A549 (cell line): ENCODE measurements at regions not wholly inside any gene's neighbourhood (a gene's known extent, or its start where the extent isn't known, plus 50 kb on each side); places are given as distances from the start of the nearest gene placed in this dataset.

Experiments
- CTCF ChIP-seq: fragments of >200 bp; sonication (Bioruptor Twin); formaldehyde crosslinking; IDR thresholded peaks from 3 replicates; pipeline ENCODE4 v1.5.1; 2016
- HES2 ChIP-seq: fragments of >200 bp; sonication (Bioruptor Twin); formaldehyde crosslinking; IDR thresholded peaks from 2 replicates; pipeline ENCODE4 v1.6.1; 2016
- MAX ChIP-seq: IDR thresholded peaks from 2 replicates; pipeline ENCODE4 v1.6.1; 2012
- MAZ ChIP-seq: fragments of 150-350 bp; IDR thresholded peaks from 2 replicates; pipeline ENCODE4 v1.6.1; 2014; ENCODE audit warnings: antibody characterized with exemption, low read depth, low read length, borderline replicate concordance
- POLR2A ChIP-seq: IDR thresholded peaks from 2 replicates; pipeline ENCODE4 v1.6.1; 2012; ENCODE audit warnings: mild to moderate bottlenecking, low read length
- POLR2AphosphoS2 ChIP-seq: conservative IDR thresholded peaks from 2 replicates; pipeline ENCODE4 v1.6.1; 2012; ENCODE audit warnings: low read length, improper control_type of control experiment, inconsistent platforms
- RAD21 ChIP-seq, 2 experiments: fragments of >200 bp in 1 of 2; sonication (Bioruptor Twin) in 1 of 2; formaldehyde crosslinking in 1 of 2; IDR thresholded peaks in 1 of 2; conservative IDR thresholded peaks in 1 of 2; 2 replicates in 1 of 2; 3 replicates in 1 of 2; pipeline ENCODE4 v1.6.1; 2012 to 2018; ENCODE audit warnings: inconsistent platforms in 1 of 2
- SMC3 ChIP-seq: fragments of >200 bp; sonication (Bioruptor Twin); formaldehyde crosslinking; IDR thresholded peaks from 3 replicates; pipeline ENCODE4 v1.6.1; 2018; ENCODE audit warnings: inconsistent platforms
- USF2 ChIP-seq: fragments of 450-650 bp; IDR thresholded peaks from 2 replicates; pipeline ENCODE4 v1.6.1; 2014; ENCODE audit warnings: antibody characterized with exemption
- TF ChIP-seq, protein P1 (sequence below): fragments of 150-350 bp; IDR thresholded peaks from 2 replicates; pipeline ENCODE4 v1.6.1; 2014; ENCODE audit warnings: low read depth, mild to moderate bottlenecking, low read length

DNA sequence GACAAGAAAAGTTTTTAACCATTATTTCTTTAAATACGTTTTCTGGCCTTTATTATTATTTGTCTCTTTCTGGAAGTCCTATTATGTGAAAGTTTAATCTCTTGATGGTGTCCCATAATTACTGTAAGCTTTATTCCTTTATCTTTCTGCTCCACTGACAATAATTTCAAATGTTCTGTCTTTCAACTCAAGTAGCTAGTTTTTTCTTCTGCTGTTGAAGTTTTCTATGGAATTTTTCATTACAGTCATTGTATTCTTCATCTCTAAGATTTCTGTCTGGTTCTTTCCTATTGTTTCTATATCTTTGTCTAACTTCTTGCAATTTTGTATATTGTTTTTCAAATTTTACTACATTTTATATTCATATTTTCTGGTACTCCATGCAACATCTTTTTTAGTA, 173.6 kb upstream of the MGAT4C start:
- TF ChIP-seq CTCF (no peak), POLR2A (no peak), HES2 (no peak), MAX (no peak), USF2 (no peak), SMC3 (no peak), MAZ (no peak), RAD21 (conservative IDR thresholded peaks at IDR 0.05 in 1 of 2, IDR thresholded peaks at IDR 0.05 in 1 of 2) (no peak), POLR2AphosphoS2 (no peak)
- TF ChIP-seq, protein P1, sequence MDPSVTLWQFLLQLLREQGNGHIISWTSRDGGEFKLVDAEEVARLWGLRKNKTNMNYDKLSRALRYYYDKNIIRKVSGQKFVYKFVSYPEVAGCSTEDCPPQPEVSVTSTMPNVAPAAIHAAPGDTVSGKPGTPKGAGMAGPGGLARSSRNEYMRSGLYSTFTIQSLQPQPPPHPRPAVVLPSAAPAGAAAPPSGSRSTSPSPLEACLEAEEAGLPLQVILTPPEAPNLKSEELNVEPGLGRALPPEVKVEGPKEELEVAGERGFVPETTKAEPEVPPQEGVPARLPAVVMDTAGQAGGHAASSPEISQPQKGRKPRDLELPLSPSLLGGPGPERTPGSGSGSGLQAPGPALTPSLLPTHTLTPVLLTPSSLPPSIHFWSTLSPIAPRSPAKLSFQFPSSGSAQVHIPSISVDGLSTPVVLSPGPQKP, result no peak
